ENCODE measurements at regions not wholly inside any gene's neighbourhood (a gene's known extent, or its start where the extent isn't known, plus 50 kb on each side); places are given as distances from the start of the nearest gene placed in this dataset.

- no peak for TF ChIP-seq CTCF (conservative IDR thresholded peaks at IDR 0.05 in 1 of 2, IDR thresholded peaks at IDR 0.05 in 1 of 2; ENCODE audit: low read depth in 1 of 2, low read length in 2 of 2)
- no peak for TF ChIP-seq EZH2 (IDR thresholded peaks at IDR 0.05; ENCODE audit: low read length, missing control alignments)
Measured at GRCh38 chr5:18999478-18999877, 988.5 kb downstream of the CDH18 start.
